GM12872 (cell line): ENCODE measurements at regions not wholly inside any gene's neighbourhood (a gene's known extent, or its start where the extent isn't known, plus 50 kb on each side); places are given as distances from the start of the nearest gene placed in this dataset.

Experiments
- TF ChIP-seq, protein P1 (sequence below): IDR thresholded peaks from 3 replicates; pipeline ENCODE4 v1.5.1; 2011; ENCODE audit warnings: low read depth, mild to moderate bottlenecking, low read length, moderate library complexity; ENCODE audit not compliant: insufficient read depth

DNA sequence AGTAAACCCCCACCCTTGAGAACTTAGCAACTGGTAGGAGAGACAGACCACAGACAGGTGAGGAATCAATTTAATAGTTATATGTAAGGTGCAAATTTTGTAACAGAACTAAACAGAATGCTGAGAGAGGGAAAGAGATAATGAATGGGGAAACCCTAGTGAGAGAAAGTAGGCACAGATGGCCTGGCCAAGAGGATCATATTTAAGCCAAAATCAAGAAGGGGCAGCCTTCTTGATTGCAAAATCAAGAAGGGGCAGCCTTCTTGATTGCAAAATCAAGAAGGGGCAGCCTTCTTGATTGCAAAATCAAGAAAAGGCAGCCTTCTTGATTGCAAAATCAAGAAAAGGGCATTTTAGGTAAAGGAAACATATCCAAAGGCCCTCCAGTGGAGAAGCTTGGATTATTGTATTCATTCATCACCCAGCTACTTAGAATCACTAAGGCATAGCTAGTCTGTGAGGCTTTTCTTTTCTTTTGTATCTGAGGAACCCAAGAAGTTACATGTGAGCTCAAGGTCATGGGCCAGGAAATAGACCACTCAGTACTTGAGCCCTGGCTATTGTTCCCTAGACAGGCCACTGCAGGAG lies 190.6 kb downstream of the CYLD start:
- TF ChIP-seq, protein P1, sequence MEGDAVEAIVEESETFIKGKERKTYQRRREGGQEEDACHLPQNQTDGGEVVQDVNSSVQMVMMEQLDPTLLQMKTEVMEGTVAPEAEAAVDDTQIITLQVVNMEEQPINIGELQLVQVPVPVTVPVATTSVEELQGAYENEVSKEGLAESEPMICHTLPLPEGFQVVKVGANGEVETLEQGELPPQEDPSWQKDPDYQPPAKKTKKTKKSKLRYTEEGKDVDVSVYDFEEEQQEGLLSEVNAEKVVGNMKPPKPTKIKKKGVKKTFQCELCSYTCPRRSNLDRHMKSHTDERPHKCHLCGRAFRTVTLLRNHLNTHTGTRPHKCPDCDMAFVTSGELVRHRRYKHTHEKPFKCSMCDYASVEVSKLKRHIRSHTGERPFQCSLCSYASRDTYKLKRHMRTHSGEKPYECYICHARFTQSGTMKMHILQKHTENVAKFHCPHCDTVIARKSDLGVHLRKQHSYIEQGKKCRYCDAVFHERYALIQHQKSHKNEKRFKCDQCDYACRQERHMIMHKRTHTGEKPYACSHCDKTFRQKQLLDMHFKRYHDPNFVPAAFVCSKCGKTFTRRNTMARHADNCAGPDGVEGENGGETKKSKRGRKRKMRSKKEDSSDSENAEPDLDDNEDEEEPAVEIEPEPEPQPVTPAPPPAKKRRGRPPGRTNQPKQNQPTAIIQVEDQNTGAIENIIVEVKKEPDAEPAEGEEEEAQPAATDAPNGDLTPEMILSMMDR = no peak

DNA sequence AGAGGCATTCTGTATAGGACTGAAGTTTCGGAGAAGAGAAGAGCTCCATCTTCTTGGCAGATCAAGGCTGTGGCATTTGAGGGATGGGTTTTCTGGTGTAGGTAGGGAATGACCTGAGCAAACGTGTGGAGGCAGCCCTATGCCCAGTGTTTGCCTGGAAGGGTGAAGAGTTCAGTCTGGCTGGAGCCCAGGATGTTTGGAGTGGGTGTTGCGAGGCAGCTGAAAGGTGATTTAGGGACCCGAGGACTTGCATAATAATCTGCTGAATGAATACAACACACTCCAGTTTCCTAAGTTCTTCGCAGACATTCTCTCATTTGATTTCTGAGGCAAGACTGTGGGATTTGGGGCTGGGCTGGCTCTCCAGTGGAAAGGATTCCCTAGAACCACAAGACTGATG lies 186.2 kb downstream of the CYLD start:
- TF ChIP-seq, protein P1 = no peak

DNA sequence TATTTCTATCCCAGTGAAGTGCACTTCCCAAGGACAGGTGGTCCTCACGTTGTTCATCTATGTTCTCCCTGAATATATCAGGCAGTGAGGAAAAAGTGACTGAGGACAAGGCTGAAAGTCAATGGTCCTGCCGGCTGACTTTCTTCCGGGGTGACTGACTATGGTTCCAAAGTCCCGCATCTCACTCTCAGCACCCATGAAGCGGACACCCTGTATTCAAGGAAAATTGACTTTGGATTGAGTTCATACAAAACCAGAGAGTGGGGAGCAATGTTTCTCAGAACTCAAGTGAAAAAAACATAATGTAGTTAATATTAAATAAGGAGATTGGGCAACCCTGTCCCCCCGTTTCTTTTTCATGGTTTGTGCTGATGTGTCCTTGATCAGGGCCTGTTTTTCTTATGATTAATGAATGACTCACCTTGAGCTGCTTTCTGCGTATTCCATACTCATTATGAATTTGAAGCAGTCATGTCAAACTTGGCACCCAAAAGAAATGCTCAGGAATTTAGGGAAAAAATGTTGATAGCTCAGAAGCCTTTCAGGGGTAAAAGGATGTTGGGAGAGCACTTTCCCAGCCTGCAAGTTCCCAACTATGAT lies 184.0 kb downstream of the CYLD start:
- TF ChIP-seq, protein P1 = no peak

DNA sequence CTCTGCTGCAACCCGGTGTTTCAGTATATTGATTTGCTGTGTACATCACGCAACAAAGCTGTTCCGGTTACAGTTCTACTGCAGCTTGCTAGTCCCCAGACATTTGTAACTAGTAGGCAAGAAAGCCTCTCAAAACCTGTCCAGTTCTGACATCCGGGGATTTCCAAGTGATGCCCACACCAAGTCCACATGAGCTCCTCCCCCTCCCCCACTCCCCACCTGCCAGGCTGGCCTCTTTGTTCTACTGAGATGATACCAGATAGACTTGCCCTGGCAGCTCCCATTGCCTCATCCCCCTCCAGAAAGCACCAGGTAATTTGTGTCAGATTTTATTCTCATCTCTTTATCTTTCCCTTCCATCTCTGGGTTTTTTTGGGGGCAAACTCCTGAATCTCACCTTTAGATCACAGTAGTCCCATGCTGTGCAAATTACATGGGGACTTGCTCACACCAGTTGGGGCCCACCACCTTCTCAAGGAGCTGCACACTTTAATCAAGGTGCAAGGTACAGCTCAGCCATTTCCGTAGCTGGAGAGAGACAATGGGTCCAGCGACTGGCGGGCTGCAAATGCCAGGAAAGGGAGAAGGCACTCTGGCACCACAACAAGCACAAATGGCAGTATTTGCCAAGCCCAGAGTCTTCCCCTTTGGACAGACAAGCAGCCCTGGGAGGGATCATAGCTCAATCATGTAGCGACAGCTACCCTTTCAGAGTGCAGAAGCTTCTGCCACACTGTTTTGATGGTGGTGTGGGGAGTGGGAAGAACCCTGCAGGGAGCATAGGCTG lies 183.1 kb downstream of the CYLD start:
- TF ChIP-seq, protein P1 = no peak

DNA sequence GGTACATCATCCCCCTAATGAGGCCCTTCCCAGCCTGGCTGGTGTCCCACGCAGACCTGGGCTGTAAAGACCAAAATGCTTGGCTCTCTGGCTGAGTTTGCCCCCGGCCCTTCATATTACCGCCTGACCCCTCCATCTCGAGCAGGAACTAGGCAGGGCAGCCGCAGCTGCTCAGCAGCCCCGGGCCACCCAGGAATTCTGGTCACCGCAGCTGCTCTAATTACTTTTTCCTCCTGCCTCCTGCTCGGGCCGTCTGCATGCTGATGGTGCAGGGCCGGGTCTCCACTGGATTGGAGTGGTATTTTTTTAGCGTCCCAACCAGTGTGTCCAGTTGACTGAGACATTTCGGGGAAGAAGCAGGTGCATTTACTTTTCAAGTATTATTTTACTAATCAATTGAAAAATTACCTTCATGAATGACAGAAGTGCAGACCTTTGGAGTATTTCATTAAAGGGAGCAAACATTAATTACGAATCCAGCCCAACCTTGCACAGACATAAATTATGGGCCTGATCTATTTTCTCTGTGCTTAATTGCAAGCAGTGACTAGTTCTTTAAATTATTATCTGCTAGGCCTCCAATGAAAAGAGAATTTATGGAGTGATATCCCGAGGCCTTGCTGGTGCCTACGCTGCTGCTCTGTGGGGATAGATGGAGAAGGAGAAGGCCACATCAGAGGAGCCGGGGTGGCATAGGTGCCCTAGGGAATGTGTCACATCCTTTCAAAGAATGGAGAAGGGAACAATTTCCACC lies 176.2 kb downstream of the CYLD start:
- TF ChIP-seq, protein P1 = no peak

DNA sequence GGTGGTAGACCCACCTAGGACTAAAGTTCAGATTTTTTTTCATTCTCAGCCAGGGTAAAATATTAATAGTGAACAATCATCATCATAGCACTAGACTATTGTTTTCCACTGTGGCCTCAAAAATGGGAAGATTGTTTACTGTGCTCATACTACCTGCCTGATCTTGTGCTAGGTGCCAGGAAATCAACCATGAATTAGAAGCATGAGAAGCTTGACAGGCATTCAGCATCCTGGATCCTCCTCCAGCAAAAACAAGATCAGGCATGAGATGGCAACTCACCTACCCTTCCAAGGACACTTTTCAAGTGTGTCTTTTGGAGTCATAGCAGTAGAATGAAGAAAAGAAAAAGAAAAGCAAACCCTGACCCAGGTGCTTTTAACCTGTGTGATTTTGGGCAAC lies 174.2 kb downstream of the CYLD start:
- TF ChIP-seq, protein P1 = no peak

DNA sequence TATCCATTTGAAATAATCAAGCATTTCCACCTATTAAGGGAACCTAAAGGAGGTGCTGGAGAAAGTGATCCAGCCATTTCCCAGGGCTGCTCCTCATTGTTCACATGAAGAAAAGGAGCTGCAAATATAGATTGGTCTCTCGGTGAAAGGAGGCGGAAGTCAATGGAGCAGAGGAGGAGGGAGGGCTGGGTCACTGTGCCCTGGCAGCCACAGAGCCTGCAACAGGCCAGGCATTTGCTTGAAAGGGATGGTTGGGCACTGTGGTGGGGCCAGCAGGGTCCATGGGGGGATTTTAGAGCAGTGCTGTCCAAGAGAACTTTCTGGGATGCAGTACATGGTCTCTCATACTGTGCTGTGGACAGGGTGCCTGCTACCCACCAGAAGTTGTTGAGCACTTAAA lies 173.2 kb downstream of the CYLD start:
- TF ChIP-seq, protein P1 = no peak
